DOHH2 (cell line): ENCODE measurements at regions not wholly inside any gene's neighbourhood (a gene's known extent, or its start where the extent isn't known, plus 50 kb on each side); places are given as distances from the start of the nearest gene placed in this dataset.

Experiments used
- H3F3A ChIP-seq: fragments of 200-600 bp; sonication (generic), shearing (Covaris generic); 2 replicates; pipeline ENCODE4 v1.6.0; 2016; ENCODE audit warnings: antibody characterized with exemption, mild to moderate bottlenecking; ENCODE audit not compliant: control insufficient read depth, insufficient read depth
- H3K27ac ChIP-seq: fragments of 200-600 bp; sonication (generic); 2 replicates; pipeline ENCODE4 v1.5.1; 2014; ENCODE audit warnings: low read depth, mild to moderate bottlenecking, low read length, moderate library complexity
- H3K27me3 ChIP-seq: fragments of 200-600 bp; sonication (generic); 2 replicates; pipeline ENCODE4 v1.6.1; 2014; ENCODE audit warnings: mild to moderate bottlenecking, low read length, mixed read lengths; ENCODE audit not compliant: control insufficient read depth
- H3K36me3 ChIP-seq: fragments of 200-600 bp; sonication (generic); 2 replicates; pipeline ENCODE4 v1.6.1; 2014; ENCODE audit warnings: mild to moderate bottlenecking, low read length, moderate library complexity, mixed read lengths; ENCODE audit not compliant: control insufficient read depth
- H3K4me1 ChIP-seq: fragments of 200-600 bp; sonication (generic); 2 replicates; pipeline ENCODE4 v1.6.1; 2014; ENCODE audit warnings: mild to moderate bottlenecking, low read length, mixed read lengths; ENCODE audit not compliant: control insufficient read depth
- H3K4me2 ChIP-seq: fragments of 200-600 bp; sonication (generic); 2 replicates; pipeline ENCODE4 v1.6.0; 2014; ENCODE audit warnings: mild to moderate bottlenecking, low read length, moderate library complexity
- H3K4me3 ChIP-seq: fragments of 200-600 bp; sonication (generic); 2 replicates; pipeline ENCODE4 v1.5.1; 2014; ENCODE audit warnings: mild to moderate bottlenecking, low read length, mixed read lengths
- H3K79me2 ChIP-seq: fragments of 200-600 bp; sonication (generic); 2 replicates; pipeline ENCODE4 v1.6.1; 2014; ENCODE audit warnings: mild to moderate bottlenecking, low read length, mixed read lengths; ENCODE audit not compliant: control insufficient read depth
- H3K9me2 ChIP-seq: fragments of 200-600 bp; sonication (generic); replicated peaks from 2 replicates; pipeline ENCODE4 v1.6.1; 2014; ENCODE audit warnings: mild to moderate bottlenecking, low read length, mixed read lengths; ENCODE audit not compliant: control insufficient read depth
- H3K9me3 ChIP-seq: fragments of 200-600 bp; sonication (generic); 2 replicates; pipeline ENCODE4 v1.6.1; 2014; ENCODE audit warnings: antibody characterized with exemption, low read length, mixed read lengths; ENCODE audit not compliant: control insufficient read depth, insufficient read depth
- H4K20me1 ChIP-seq: fragments of 200-600 bp; sonication (generic); 2 replicates; pipeline ENCODE4 v1.6.0; 2014; ENCODE audit warnings: low read depth, mild to moderate bottlenecking, antibody characterized with exemption, low read length, moderate library complexity; ENCODE audit not compliant: control insufficient read depth, insufficient read depth
- CTCF ChIP-seq: fragments of 200-600 bp; sonication (generic); IDR thresholded peaks from one replicate; pipeline ENCODE4 v1.5.1; 2014; ENCODE audit warnings: antibody characterized with exemption, mild to moderate bottlenecking, low read depth, low read length; ENCODE audit not compliant: poor library complexity, severe bottlenecking
- EZH2phosphoT487 ChIP-seq: fragments of 200-600 bp; sonication (generic); IDR thresholded peaks from 2 replicates; pipeline ENCODE4 v1.6.1; 2017; ENCODE audit warnings: borderline replicate concordance, mild to moderate bottlenecking, antibody characterized with exemption, low read length, moderate library complexity, mixed read lengths

DNA sequence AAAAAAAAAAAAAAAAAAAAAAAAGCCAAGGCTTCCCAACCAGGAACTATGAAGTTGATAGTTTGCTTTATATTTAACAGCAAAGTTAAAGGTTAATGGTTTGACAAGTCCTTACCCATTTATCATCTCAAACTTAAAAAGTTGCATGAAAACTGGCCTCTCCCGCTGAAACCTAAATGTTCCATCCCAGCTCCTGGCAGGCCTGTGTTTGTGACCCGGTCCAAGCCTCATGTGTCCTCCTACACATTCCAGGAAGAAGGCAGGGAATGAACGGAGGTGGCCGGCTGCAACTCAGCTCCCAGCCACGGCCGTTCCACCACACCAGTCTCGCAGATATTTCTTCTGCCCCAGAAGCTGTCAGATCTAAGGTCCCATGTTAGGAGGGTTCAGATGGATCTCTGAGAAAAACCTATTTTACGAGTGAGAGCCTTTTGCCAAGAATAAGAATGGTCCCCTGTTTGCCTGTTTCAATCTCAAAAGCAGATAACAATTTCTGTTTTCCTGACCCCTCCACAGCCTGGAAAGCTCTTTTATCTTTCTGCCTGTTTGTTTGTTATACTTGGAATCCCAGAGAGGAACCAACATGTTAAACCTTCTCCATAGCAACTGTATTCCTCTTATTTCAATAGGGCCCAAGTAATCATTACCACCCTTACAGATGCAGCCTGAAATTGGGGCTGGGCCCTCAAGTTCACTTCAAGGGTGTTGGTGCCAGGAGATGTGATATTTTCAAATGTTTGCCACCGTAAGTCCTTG, 56.5 kb downstream of the KCTD12 start:
- Histone ChIP-seq H3K9me3 (no peaks in the 10 kb centered on the region), H3K4me1 (no peaks in the 10 kb centered on the region), H3F3A (no peaks in the 10 kb centered on the region), H3K4me2 (no peak overlapping the region), H3K27ac (no peak overlapping the region), H3K36me3 (no peaks in the 10 kb centered on the region), H3K27me3 (no peaks in the 10 kb centered on the region), H3K79me2 (no peaks in the 10 kb centered on the region), H4K20me1 (no peaks in the 10 kb centered on the region), H3K4me3 (no peak overlapping the region), H3K9me2 (no peaks in the 10 kb centered on the region)
- TF ChIP-seq EZH2phosphoT487 (no peak), CTCF (no peak)

DNA sequence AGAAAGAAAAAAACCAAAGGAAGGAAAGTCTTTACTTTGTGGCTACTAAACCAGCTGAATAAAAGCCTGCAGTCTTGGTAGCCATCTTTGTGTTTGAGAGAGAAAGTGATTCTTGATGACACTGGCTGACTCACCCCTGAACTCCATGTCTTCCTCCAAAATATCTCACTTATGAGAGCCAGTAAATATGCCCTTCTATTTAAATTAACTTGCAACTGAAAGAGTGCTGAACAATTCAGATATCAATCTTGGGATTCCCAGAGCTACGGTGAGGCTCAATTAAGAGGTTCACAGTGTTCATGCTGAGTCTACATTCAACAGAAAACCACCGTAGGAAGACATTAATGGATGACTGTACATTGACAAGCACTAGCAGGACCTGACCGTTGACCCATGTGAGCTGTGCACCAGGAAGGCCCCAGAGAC, 57.9 kb downstream of the KCTD12 start:
- TF ChIP-seq EZH2phosphoT487 (no peak), CTCF (no peak)
- Histone ChIP-seq H3F3A (no peaks in the 10 kb centered on the region), H3K79me2 (no peaks in the 10 kb centered on the region), H3K27me3 (no peaks in the 10 kb centered on the region), H3K9me3 (no peaks in the 10 kb centered on the region), H3K4me3 (no peak overlapping the region), H3K4me1 (no peaks in the 10 kb centered on the region), H3K9me2 (no peaks in the 10 kb centered on the region), H3K4me2 (no peak overlapping the region), H3K36me3 (no peaks in the 10 kb centered on the region), H4K20me1 (no peaks in the 10 kb centered on the region), H3K27ac (no peak overlapping the region)

- no peak overlapping the region for H3K4me3 ChIP-seq
- H3K9me3 ChIP-seq = no peaks in the 10 kb centered on the region
- no peaks in the 10 kb centered on the region for H3K36me3 ChIP-seq
- no peaks in the 10 kb centered on the region for H3K4me1 ChIP-seq
- no peaks in the 10 kb centered on the region for H3K27me3 ChIP-seq
- H3K27ac ChIP-seq = no peak overlapping the region
- TF ChIP-seq EZH2phosphoT487 (no peak), CTCF (no peak)
- H4K20me1 ChIP-seq = no peaks in the 10 kb centered on the region
- H3K79me2 ChIP-seq = no peaks in the 10 kb centered on the region
- H3K9me2 ChIP-seq = no peaks in the 10 kb centered on the region
- H3F3A ChIP-seq = no peaks in the 10 kb centered on the region
- no peak overlapping the region for H3K4me2 ChIP-seq
Measured at GRCh38 chr13:76826527-76826926, 59.7 kb downstream of the KCTD12 start.
